ENCODE measurements at regions not wholly inside any gene's neighbourhood (a gene's known extent, or its start where the extent isn't known, plus 50 kb on each side); places are given as distances from the start of the nearest gene placed in this dataset.

GRCh38 chr6:155867682-155868081, 412.0 kb upstream of the NOX3 start:
- TF ChIP-seq CTCF (IDR thresholded peaks at IDR 0.05; ENCODE audit: low read depth, low read length): no peak
- TF ChIP-seq MAX (IDR thresholded peaks at IDR 0.05; ENCODE audit: low read depth, low read length): no peak
- TF ChIP-seq POLR2A (IDR thresholded peaks at IDR 0.05; ENCODE audit: extremely low read depth, insufficient read length): no peak
